Ishikawa (cell line): ENCODE measurements at regions not wholly inside any gene's neighbourhood (a gene's known extent, or its start where the extent isn't known, plus 50 kb on each side); places are given as distances from the start of the nearest gene placed in this dataset.

Source experiments
- CEBPB ChIP-seq: IDR thresholded peaks from 2 replicates; pipeline ENCODE4 v1.6.1; 2012
- EGR1 ChIP-seq: IDR thresholded peaks from 2 replicates; pipeline ENCODE4 v1.6.1; 2012
- EP300 ChIP-seq: IDR thresholded peaks from 2 replicates; pipeline ENCODE4 v1.6.1; 2012; ENCODE audit warnings: borderline replicate concordance
- NFIC ChIP-seq: IDR thresholded peaks from 2 replicates; pipeline ENCODE4 v1.6.1; 2012
- RAD21 ChIP-seq: IDR thresholded peaks from 2 replicates; pipeline ENCODE4 v1.6.1; 2012; ENCODE audit warnings: low read depth
- TAF1 ChIP-seq: IDR thresholded peaks from 2 replicates; pipeline ENCODE4 v1.6.1; 2012; ENCODE audit warnings: low read depth, mild to moderate bottlenecking
- ZBTB7A ChIP-seq: IDR thresholded peaks from 2 replicates; pipeline ENCODE4 v1.6.1; 2012; ENCODE audit warnings: low read depth

GRCh38 chr2:44093970-44094369 is 74.7 kb upstream of the PPM1B start:
- TF ChIP-seq EP300 = no peak
- TF ChIP-seq TAF1 = no peak
- no peak for TF ChIP-seq RAD21
- TF ChIP-seq ZBTB7A = no peak
- TF ChIP-seq EGR1 = no peak
- TF ChIP-seq NFIC = no peak
- TF ChIP-seq CEBPB = no peak
